ENCODE measurements at regions not wholly inside any gene's neighbourhood (a gene's known extent, or its start where the extent isn't known, plus 50 kb on each side); places are given as distances from the start of the nearest gene placed in this dataset.

GRCh38 chr12:48280572-48280971 is 70.1 kb downstream of the ZNF641 start:
- TF ChIP-seq CTCF (IDR thresholded peaks at IDR 0.05; ENCODE audit: borderline replicate concordance, extremely low read depth, insufficient read depth), result no peak
- peaks cover 0 to 3% (median 0%) of the 10 kb centered on the region in 3 donors for H3K9me3 ChIP-seq (ENCODE audit: control insufficient read depth in 2 of 3, insufficient read depth in 1 of 3, low read length in 3 of 3)
- H3K27ac ChIP-seq (ENCODE audit: low read depth in 2 of 2, low read length in 2 of 2), result no peak overlapping the region
- H3K36me3 ChIP-seq (ENCODE audit: control insufficient read depth in 2 of 3, insufficient read depth in 3 of 3, low read length in 3 of 3), result no peaks in the 10 kb centered on the region
- DNase-seq (no peak), FAIRE-seq (no peak)
- no peaks in the 10 kb centered on the region for H3K4me1 ChIP-seq (ENCODE audit: control insufficient read depth in 2 of 3, insufficient read depth in 2 of 3, low read depth in 1 of 3, low read length in 3 of 3)
- no peaks in the 10 kb centered on the region for H3K27me3 ChIP-seq (ENCODE audit: control insufficient read depth, insufficient read depth, low read length)
- H3K9ac ChIP-seq (ENCODE audit: low read length in 3 of 3), result no peak overlapping the region
- no peak overlapping the region for H3K4me3 ChIP-seq (ENCODE audit: low read length in 3 of 3)
- intact Hi-C loops (cut with DNase I), result no loop called here

- TF ChIP-seq CTCF (IDR thresholded peaks at IDR 0.05; ENCODE audit: borderline replicate concordance, extremely low read depth, insufficient read depth), result no peak
- H3K9ac ChIP-seq (ENCODE audit: low read length in 3 of 3), result no peak overlapping the region
- intact Hi-C loops (cut with DNase I), result no loop called here
These were observed 71.1 kb downstream of the ZNF641 start for GRCh38 chr12:48279601-48280000.

GRCh38 chr12:48279101-48279500 is 71.6 kb downstream of the ZNF641 start:
- H3K36me3 ChIP-seq (ENCODE audit: control insufficient read depth in 2 of 3, insufficient read depth in 3 of 3, low read length in 3 of 3), result no peaks in the 10 kb centered on the region
- peaks cover 0 to 3% (median 0%) of the 10 kb centered on the region in 3 donors for H3K9me3 ChIP-seq (ENCODE audit: control insufficient read depth in 2 of 3, insufficient read depth in 1 of 3, low read length in 3 of 3)
- intact Hi-C loops (cut with DNase I), result no loop called here
- H3K4me1 ChIP-seq (ENCODE audit: control insufficient read depth in 2 of 3, insufficient read depth in 2 of 3, low read depth in 1 of 3, low read length in 3 of 3), result no peaks in the 10 kb centered on the region
- H3K9ac ChIP-seq (ENCODE audit: low read length in 3 of 3), result no peak overlapping the region
- FAIRE-seq, result no peak
- no peaks in the 10 kb centered on the region for H3K27me3 ChIP-seq (ENCODE audit: control insufficient read depth, insufficient read depth, low read length)
- H3K27ac ChIP-seq (ENCODE audit: low read depth in 2 of 2, low read length in 2 of 2), result no peak overlapping the region
- no peak overlapping the region for H3K4me3 ChIP-seq (ENCODE audit: low read length in 3 of 3)
- no peak for TF ChIP-seq CTCF (IDR thresholded peaks at IDR 0.05; ENCODE audit: borderline replicate concordance, extremely low read depth, insufficient read depth)
- no peak for DNase-seq

More at GRCh38 chr12:48279601-48280000, 71.1 kb downstream of the ZNF641 start:
- no peak for DNase-seq
- Histone ChIP-seq H3K27me3 (ENCODE audit: control insufficient read depth, insufficient read depth, low read length) (no peaks in the 10 kb centered on the region), H3K36me3 (ENCODE audit: control insufficient read depth in 2 of 3, insufficient read depth in 3 of 3, low read length in 3 of 3) (no peaks in the 10 kb centered on the region), H3K9me3 (ENCODE audit: control insufficient read depth in 2 of 3, insufficient read depth in 1 of 3, low read length in 3 of 3) (peaks cover 0 to 3% (median 0%) of the 10 kb centered on the region in 3 donors), H3K4me3 (ENCODE audit: low read length in 3 of 3) (no peak overlapping the region), H3K4me1 (ENCODE audit: control insufficient read depth in 2 of 3, insufficient read depth in 2 of 3, low read depth in 1 of 3, low read length in 3 of 3) (no peaks in the 10 kb centered on the region), H3K27ac (ENCODE audit: low read depth in 2 of 2, low read length in 2 of 2) (no peak overlapping the region)
- FAIRE-seq, result no peak

- Histone ChIP-seq H3K36me3 (ENCODE audit: control insufficient read depth in 2 of 3, insufficient read depth in 3 of 3, low read length in 3 of 3) (no peaks in the 10 kb centered on the region), H3K9me3 (ENCODE audit: control insufficient read depth in 2 of 3, insufficient read depth in 1 of 3, low read length in 3 of 3) (peaks cover 0 to 3% (median 0%) of the 10 kb centered on the region in 3 donors), H3K27ac (ENCODE audit: low read depth in 2 of 2, low read length in 2 of 2) (no peak overlapping the region), H3K4me1 (ENCODE audit: control insufficient read depth in 2 of 3, insufficient read depth in 2 of 3, low read depth in 1 of 3, low read length in 3 of 3) (no peaks in the 10 kb centered on the region), H3K4me3 (ENCODE audit: low read length in 3 of 3) (no peak overlapping the region), H3K9ac (ENCODE audit: low read length in 3 of 3) (no peak overlapping the region), H3K27me3 (ENCODE audit: control insufficient read depth, insufficient read depth, low read length) (no peaks in the 10 kb centered on the region)
- no peak for TF ChIP-seq CTCF (IDR thresholded peaks at IDR 0.05; ENCODE audit: borderline replicate concordance, extremely low read depth, insufficient read depth)
- no peak for DNase-seq
- peak; percentile 8 for FAIRE-seq
- intact Hi-C loops (cut with DNase I), result no loop called here
These were observed 73.5 kb upstream of the OR10AD1 start for GRCh38 chr12:48276621-48277020.

Data from kidney (tissue), 13 donors.